CD14-positive monocyte (primary cell): ENCODE measurements at regions not wholly inside any gene's neighbourhood (a gene's known extent, or its start where the extent isn't known, plus 50 kb on each side); places are given as distances from the start of the nearest gene placed in this dataset.

Experiments
- DNase-seq, 3 donors: peaks; one replicate each; pipeline ENCODE4 v3.0.0-alpha.2; 2011 to 2022
- H2AFZ ChIP-seq: 2 replicates; pipeline ENCODE4 v1.6.0; 2012; ENCODE audit warnings: mild to moderate bottlenecking, low read depth, low read length, inconsistent platforms; ENCODE audit not compliant: insufficient read depth, poor library complexity, severe bottlenecking
- H3K27ac ChIP-seq, 2 donors: 1 replicate in 1 of 2; 2 replicates in 1 of 2; pipeline ENCODE4 v1.5.1; 2012 to 2013; ENCODE audit warnings: low read length in 2 of 2, control low read depth in 1 of 2, inconsistent platforms in 1 of 2, low read depth in 1 of 2, mild to moderate bottlenecking in 1 of 2
- H3K27me3 ChIP-seq, 2 donors: one replicate each; pipeline versions ENCODE4 v1.6.0 to v1.6.1; 2011 to 2013; ENCODE audit warnings: low read length in 2 of 2; ENCODE audit not compliant: control insufficient read depth in 2 of 2, insufficient read depth in 2 of 2
- H3K36me3 ChIP-seq, 2 donors: replicated peaks in 1 of 2; 1 replicate in 1 of 2; 2 replicates in 1 of 2; pipeline versions ENCODE4 v1.5.1 to v1.6.1; 2012 to 2013; ENCODE audit warnings: low read length in 2 of 2, control low read depth in 1 of 2, inconsistent platforms in 1 of 2, mild to moderate bottlenecking in 1 of 2; ENCODE audit not compliant: insufficient read depth in 2 of 2, control insufficient read depth in 1 of 2
- H3K4me1 ChIP-seq, 2 donors: 1 replicate in 1 of 2; 2 replicates in 1 of 2; pipeline versions ENCODE4 v1.5.1 to v1.6.1; 2012 to 2013; ENCODE audit warnings: low read length in 2 of 2, control low read depth in 1 of 2, inconsistent platforms in 1 of 2, mild to moderate bottlenecking in 1 of 2, moderate library complexity in 1 of 2; ENCODE audit not compliant: insufficient read depth in 2 of 2, control insufficient read depth in 1 of 2
- H3K4me2 ChIP-seq: replicated peaks from 2 replicates; pipeline ENCODE3; 2012; ENCODE audit warnings: low read length, moderate library complexity, mild to moderate bottlenecking; ENCODE audit not compliant: poor library complexity, severe bottlenecking; ENCODE audit errors: extremely low read depth
- H3K4me3 ChIP-seq, 3 experiments: fragments of 200-600 bp in 1 of 3; sonication (generic) in 1 of 3; replicated peaks in 1 of 3; 1 replicate in 2 of 3; 2 replicates in 1 of 3; pipeline ENCODE4 v1.5.1; 2011 to 2013; ENCODE audit warnings: low read length in 3 of 3, mild to moderate bottlenecking in 3 of 3, control low read depth in 2 of 3, low read depth in 2 of 3, inconsistent platforms in 1 of 3, moderate library complexity in 1 of 3
- H3K79me2 ChIP-seq: 2 replicates; pipeline ENCODE4 v1.6.0; 2012; ENCODE audit warnings: mild to moderate bottlenecking, control low read depth, inconsistent platforms, low read length, moderate library complexity; ENCODE audit not compliant: insufficient read depth
- H3K9ac ChIP-seq: 2 replicates; pipeline ENCODE4 v1.6.0; 2017; ENCODE audit warnings: low read length, mild to moderate bottlenecking; ENCODE audit not compliant: insufficient read depth, poor library complexity, severe bottlenecking
- H3K9me3 ChIP-seq, 2 donors: replicated peaks in 1 of 2; 1 replicate in 1 of 2; 2 replicates in 1 of 2; pipeline versions ENCODE4 v1.5.1 to v1.6.1; 2012 to 2013; ENCODE audit warnings: low read length in 2 of 2, control low read depth in 1 of 2; ENCODE audit not compliant: control insufficient read depth in 1 of 2, insufficient read depth in 1 of 2
- H4K20me1 ChIP-seq: 2 replicates; pipeline ENCODE4 v1.6.0; 2012; ENCODE audit warnings: mild to moderate bottlenecking, low read length, control low read depth, moderate library complexity; ENCODE audit not compliant: insufficient read depth
- H3K27ac Mint-ChIP-seq, 7 donors: one replicate each; pipeline ENCODE4 v1.8.0; 2020; ENCODE audit warnings: mild to moderate bottlenecking in 7 of 7, mixed read lengths in 7 of 7, moderate library complexity in 6 of 7, inconsistent platforms in 2 of 7
- H3K27me3 Mint-ChIP-seq, 3 donors: one replicate each; pipeline ENCODE4 v1.8.0; 2021 to 2022; ENCODE audit warnings: low read depth in 3 of 3, mild to moderate bottlenecking in 3 of 3, mixed read lengths in 3 of 3, moderate library complexity in 3 of 3, inconsistent platforms in 1 of 3
- H3K36me3 Mint-ChIP-seq, 2 donors: one replicate each; pipeline ENCODE4 v1.8.0; 2020; ENCODE audit warnings: mixed read lengths in 2 of 2, inconsistent platforms in 1 of 2, mild to moderate bottlenecking in 1 of 2
- H3K4me1 Mint-ChIP-seq: one replicate; pipeline ENCODE4 v1.8.0; 2020; ENCODE audit warnings: mild to moderate bottlenecking, mixed read lengths
- H3K4me3 Mint-ChIP-seq, 2 donors: one replicate each; pipeline ENCODE4 v1.8.0; 2020; ENCODE audit warnings: mild to moderate bottlenecking in 2 of 2, mixed read lengths in 2 of 2, moderate library complexity in 1 of 2
- H3K9me3 Mint-ChIP-seq, 7 donors: one replicate each; pipeline ENCODE4 v1.8.0; 2020 to 2022; ENCODE audit warnings: mixed read lengths in 7 of 7, mild to moderate bottlenecking in 6 of 7, moderate library complexity in 6 of 7, inconsistent platforms in 2 of 7
- CTCF ChIP-seq: fragments of 200-600 bp; IDR thresholded peaks from one replicate; pipeline ENCODE4 v1.8.0; 2022; ENCODE audit warnings: antibody characterized with exemption, mild to moderate bottlenecking
- WGBS: methylation state at CpG from one replicate; pipeline ENCODE4 v1.1.5; 2013; ENCODE audit warnings: missing lambda C conversion rate; ENCODE audit not compliant: insufficient coverage; 5-methylcytosine and 5-hydroxymethylcytosine counted together
- intact Hi-C, 2 donors: fragments of 100-400 bp; cut with micrococcal nuclease; formaldehyde crosslinking; loops; one replicate each; pipeline versions ENCODE4 v1.15.0 to v1.15.1; 2023

- Histone ChIP-seq H3K36me3 (no peaks in the 10 kb centered on the region), H4K20me1 (no peaks in the 10 kb centered on the region), H3K27ac (no peak overlapping the region), H2AFZ (no peak overlapping the region), H3K79me2 (no peaks in the 10 kb centered on the region), H3K4me3 (no peak overlapping the region), H3K9ac (no peak overlapping the region), H3K4me1 (no peaks in the 10 kb centered on the region), H3K9me3 (peaks cover 4 to 8% of the 10 kb centered on the region in 2 donors), H3K27me3 (no peaks in the 10 kb centered on the region), H3K4me2 (no peak overlapping the region)
- H3K27ac Mint-ChIP-seq, result no peak overlapping the region
- peaks cover 3 to 15% (median 7%) of the 10 kb centered on the region in 7 donors for H3K9me3 Mint-ChIP-seq
- intact Hi-C loops, result no loop called here
- no peak for DNase-seq
- no peaks in the 10 kb centered on the region for H3K36me3 Mint-ChIP-seq
- WGBS, result 85% methylated on average over 2 of the region's 2 CpGs
- H3K4me1 Mint-ChIP-seq, result no peaks in the 10 kb centered on the region
- H3K4me3 Mint-ChIP-seq, result no peak overlapping the region
- H3K27me3 Mint-ChIP-seq, result no peaks in the 10 kb centered on the region
- TF ChIP-seq CTCF, result no peak
Observed at GRCh38 chr2:81523344-81523743, 1218.8 kb upstream of the LRRTM1 start.

DNA sequence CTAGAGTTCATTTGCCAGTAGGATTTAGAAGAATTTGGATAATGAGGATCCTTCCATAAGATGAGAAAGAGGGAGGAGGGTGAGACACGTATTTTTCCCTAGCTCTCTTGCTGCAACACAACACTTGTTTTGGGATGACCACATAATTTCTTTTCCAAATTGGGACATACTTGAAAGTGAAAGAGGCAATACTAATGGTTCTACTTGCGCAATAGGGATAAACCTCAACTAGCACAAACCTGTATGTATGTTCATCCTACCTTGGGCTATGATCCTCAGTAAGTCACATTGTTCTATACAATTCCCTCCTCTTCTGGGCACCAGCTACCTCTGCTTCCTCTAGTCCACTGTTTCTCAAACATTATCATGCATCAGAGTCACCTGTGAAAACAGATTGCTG lies 1208.8 kb upstream of the LRRTM1 start:
- TF ChIP-seq CTCF, result no peak
- peaks cover 0 to 8% (median 4%) of the 10 kb centered on the region in 7 donors for H3K9me3 Mint-ChIP-seq
- no peaks in the 10 kb centered on the region for H3K36me3 Mint-ChIP-seq

More for the DNA sequence above, 1208.8 kb upstream of the LRRTM1 start:
- H3K4me3 ChIP-seq, result no peak overlapping the region
- DNase-seq, result no peak
- no CpG with 5 or more reads among the region's 2 CpGs for WGBS
- no peak overlapping the region for H3K27ac Mint-ChIP-seq
- H2AFZ ChIP-seq, result no peak overlapping the region
- peaks cover 0 to 6% of the 10 kb centered on the region in 2 donors for H3K9me3 ChIP-seq
- H4K20me1 ChIP-seq, result no peaks in the 10 kb centered on the region
- no peaks in the 10 kb centered on the region for H3K79me2 ChIP-seq
- no peak overlapping the region for H3K27ac ChIP-seq
- H3K4me3 Mint-ChIP-seq, result no peak overlapping the region
- H3K9ac ChIP-seq, result no peak overlapping the region
- H3K4me1 Mint-ChIP-seq, result no peaks in the 10 kb centered on the region
- no peaks in the 10 kb centered on the region for H3K27me3 Mint-ChIP-seq
- H3K4me1 ChIP-seq, result no peaks in the 10 kb centered on the region
- intact Hi-C loops, result no loop called here
- H3K27me3 ChIP-seq, result no peaks in the 10 kb centered on the region
- no peaks in the 10 kb centered on the region for H3K36me3 ChIP-seq
- no peak overlapping the region for H3K4me2 ChIP-seq
